Activated CD4-positive, alpha-beta T cell treated with anti-CD3 and anti-CD28 coated beads, Interleukin-10, Interleukin-2, amounts not matched to agents 100 ng/mL and 50 ng/mL, durations not matched to agents 16 hours and 8 hours (primary cell): ENCODE measurements at regions not wholly inside any gene's neighbourhood (a gene's known extent, or its start where the extent isn't known, plus 50 kb on each side); places are given as distances from the start of the nearest gene placed in this dataset.

Source experiments
- DNase-seq: peaks from one replicate; pipeline ENCODE4 v3.0.0-alpha.2; 2020

DNA sequence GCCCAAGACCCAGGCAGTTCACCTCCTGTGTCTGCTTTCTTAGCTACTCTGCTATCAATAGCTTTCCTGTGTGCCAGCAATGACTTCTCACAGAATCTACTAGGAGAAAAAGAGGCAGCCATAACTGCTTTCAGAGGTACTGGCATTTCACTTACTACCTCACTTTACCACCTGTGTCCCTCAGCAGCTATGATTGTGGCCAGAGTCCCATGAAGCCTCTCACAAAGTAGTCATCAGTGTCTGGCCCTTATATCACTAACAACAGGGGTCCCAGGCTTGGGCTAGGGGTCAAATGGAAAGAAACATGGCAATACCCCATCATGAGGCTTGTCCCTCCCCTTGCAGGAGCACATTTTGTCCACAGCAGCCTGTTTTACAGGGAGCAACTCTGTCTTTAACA lies 62.7 kb upstream of the EPS8L3 start:
- DNase-seq, result no peak

GRCh38 chr1:109824349-109825115 lies 60.8 kb upstream of the EPS8L3 start:
- no peak for DNase-seq

- DNase-seq, result no peak
Observed at GRCh38 chr1:109823543-109824348, 60.0 kb upstream of the EPS8L3 start.

DNA sequence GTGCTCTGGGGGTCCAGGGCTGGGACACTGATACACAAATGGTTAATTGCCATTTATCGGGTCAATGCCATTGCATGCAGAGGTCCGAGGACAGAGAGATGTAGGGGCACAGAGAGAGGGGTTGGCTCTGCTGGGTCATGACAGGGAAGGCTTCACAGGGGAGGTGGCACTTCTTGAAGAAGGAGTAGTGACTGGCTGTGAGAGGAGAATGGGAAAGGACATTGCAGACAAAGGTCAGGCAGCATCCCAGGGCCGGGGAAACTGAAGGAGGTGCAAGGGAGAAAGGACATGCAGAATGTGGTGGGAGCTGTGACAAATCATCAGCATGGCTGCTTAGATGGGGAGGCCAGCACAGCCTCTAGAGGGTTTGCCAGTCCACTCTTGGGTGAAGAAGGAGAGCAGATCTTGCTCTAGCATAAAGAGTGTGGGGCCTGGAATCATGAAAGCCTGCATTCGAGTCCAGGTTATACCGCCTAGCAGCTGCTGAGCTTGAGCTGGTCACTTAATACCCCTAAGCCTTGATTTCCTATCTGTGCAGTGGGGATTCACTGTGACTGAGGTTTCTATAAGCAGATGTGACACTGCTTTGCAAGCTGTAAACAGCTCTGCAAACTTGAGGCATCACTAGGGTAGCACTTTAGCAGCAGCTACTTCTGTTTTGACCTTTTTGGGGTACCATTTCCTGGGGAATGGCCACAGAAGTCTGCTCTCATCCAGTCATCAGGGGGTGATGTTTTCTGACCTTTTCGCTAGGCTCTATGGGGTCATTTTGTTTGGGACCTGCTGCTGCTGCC lies 59.2 kb upstream of the EPS8L3 start:
- DNase-seq, result peak; percentile 56

DNA sequence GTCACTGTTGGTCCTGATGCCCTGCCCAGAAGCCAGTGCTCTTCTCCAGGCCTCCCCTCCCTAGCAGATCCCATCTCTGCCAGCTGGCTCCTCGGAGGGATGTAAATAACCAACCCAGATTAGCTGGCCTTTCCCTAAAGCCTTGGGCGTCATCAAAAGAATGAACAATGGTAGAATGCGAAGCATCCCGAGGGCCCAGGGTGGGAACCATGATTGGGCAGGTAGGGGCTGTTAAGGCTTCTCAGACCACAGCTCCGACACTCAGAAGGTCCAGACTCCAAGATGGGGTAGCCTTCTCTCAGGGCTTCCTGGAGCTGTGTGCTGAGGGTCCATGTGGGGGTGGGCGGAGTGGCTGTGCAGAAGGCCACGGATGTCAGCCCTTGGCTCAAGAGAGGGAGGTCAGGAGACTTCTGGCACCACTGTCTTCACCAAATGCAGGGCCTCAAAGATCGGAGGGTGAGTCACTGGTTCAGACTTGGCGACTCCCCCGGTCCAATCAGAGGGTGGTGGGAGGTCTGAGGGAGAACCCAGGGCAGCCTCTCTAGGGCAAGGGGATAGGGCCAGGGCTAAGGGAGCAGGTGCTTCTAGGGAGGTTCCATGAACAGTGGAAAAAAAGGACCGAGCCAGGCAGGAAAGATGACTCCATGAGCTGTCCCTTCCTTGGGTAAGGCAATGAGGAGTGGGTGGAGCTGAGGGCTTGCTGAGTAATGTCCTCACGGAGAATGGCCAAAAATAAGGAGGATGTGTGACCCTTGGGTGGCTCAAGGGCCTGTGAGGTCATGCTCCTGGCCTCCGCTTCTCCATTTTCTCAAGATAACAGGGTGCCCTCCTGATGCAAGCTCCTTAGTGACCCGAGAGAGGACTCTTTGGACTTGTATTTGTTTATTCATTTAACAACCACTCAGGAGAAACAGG lies 58.4 kb upstream of the EPS8L3 start:
- DNase-seq, result no peak

- DNase-seq, result peak; percentile 78
Observed at GRCh38 chr1:109821221-109821669, 57.5 kb upstream of the EPS8L3 start.

- DNase-seq, result no peak
Observed at GRCh38 chr1:109819906-109820305, 56.2 kb upstream of the EPS8L3 start.

GRCh38 chr1:109818988-109819764 lies 55.5 kb upstream of the EPS8L3 start:
- no peak for DNase-seq

DNA sequence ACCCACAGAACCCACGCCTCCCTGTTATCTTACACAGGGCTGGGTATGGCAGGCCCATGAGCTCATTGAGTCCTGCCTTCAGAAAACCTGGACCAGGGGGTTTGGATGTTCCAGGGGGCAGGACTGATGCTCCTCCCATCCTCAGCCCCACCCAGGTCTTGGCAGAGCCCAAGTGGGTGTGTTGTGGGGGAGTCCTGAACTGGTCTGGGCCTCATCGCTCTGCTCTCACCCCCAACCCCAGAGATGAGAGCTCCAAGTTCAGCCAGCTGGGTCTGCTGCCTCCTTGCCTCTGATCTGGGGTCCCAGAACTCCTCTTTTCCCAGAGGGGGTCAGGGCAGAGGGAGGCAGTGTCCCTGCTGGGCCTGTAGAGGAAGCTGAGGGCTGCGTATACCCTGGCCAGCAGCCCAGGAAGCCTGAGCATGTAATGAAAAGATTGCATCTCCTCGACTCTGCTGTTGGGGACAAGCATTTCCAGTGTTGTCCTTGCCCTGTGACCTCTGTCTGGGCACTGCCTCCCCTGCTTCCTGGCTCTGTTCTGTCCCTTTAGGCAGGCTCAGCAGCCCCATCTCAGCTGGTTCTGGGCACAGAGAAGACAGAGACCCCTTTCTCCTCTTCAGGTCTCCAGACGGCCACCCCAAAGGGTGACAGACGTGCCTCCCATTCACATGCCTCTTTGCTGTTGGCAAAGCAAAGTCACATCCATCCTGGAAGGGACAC lies 54.7 kb upstream of the EPS8L3 start:
- DNase-seq, result no peak

- no peak for DNase-seq
Observed at GRCh38 chr1:109817881-109818270, 54.2 kb upstream of the EPS8L3 start.

DNA sequence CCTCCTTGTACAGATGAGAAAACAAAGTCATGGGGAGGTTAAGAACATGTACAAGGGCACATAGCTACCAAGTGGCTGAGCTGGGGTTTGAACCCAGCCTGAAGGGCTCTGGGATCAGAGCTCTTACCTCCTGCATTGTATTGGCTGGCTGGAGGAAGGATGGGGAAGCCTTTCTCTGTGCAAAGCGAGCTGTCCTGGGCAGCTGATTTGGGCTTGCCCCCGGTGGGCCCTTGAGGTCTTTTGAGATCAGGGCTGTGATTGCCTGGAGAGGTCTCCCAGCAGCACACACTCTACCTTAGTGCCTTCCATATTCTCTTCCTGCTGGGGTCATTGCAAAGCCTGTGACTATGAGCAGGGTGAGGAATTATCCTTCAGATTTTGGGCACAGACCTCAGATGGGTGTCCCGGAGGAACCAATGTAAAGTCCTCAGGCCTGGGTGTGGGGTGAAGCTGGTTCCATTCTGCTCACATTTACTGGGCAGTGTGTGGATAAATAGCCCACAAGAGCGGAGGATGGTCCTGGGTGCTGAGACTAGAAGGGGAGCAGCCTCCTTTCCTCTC lies 53.3 kb upstream of the EPS8L3 start:
- DNase-seq, result no peak

- no peak for DNase-seq
Observed at GRCh38 chr1:109816175-109816811, 52.6 kb upstream of the EPS8L3 start.

DNA sequence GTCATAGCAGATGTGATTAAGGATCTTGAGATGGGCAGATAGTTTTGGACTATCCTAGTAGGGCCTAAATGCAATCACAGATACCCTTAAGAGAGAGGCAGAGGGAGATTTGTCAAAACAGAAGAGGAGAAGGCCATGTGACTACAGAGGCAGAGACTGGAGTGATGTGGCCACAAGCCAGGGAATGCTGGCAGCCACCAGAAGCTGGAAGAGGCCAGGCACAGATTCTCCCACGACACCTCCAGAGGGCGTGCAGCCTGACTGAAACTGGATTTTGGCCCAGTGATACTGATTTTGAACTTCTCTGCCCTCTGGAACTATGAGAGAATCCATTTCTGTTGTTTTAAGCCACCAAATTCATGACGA lies 52.1 kb upstream of the EPS8L3 start:
- DNase-seq, result no peak

GRCh38 chr1:109814993-109815786 lies 51.5 kb upstream of the EPS8L3 start:
- DNase-seq, result no peak

DNA sequence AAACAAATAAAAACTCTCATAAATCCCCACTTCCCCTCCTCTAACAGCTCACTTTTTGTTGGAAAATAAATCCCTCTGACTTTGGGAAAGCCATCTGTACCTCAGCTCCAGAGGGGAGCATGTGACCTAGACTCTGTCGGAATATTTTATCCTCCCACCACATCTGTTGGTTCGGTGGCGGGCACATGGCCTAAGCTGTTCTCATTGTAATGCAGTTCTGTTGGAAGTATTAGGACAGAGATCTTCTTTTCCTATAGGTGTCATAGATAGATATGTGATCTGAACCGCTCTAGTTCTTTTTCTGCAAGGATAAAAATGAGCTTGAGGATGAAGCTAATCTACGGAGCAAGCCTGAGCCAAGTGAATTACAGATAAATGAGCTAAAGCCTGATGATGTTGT lies 50.5 kb upstream of the EPS8L3 start:
- DNase-seq, result no peak
